ENCODE measurements at regions not wholly inside any gene's neighbourhood (a gene's known extent, or its start where the extent isn't known, plus 50 kb on each side); places are given as distances from the start of the nearest gene placed in this dataset.

GRCh38 chr4:137608085-137608484 is 75.8 kb upstream of the PCDH18 start:
- Histone ChIP-seq H3K27me3 (ENCODE audit: control insufficient read depth in 1 of 2, insufficient read depth in 2 of 2, low read length in 2 of 2) (no peaks in the 10 kb centered on the region), H3K36me3 (ENCODE audit: control insufficient read depth in 2 of 2, insufficient read depth in 2 of 2, low read length in 1 of 2) (no peaks in the 10 kb centered on the region), H3K9me3 (ENCODE audit: control insufficient read depth in 2 of 2, insufficient read depth in 1 of 2, low read depth in 1 of 2, low read length in 1 of 2) (no peaks in the 10 kb centered on the region), H3K27ac (ENCODE audit: low read depth in 2 of 2, low read length in 1 of 2) (no peak overlapping the region), H3K4me1 (ENCODE audit: control insufficient read depth in 2 of 2, insufficient read depth in 2 of 2, low read length in 1 of 2) (no peaks in the 10 kb centered on the region), H3K4me3 (ENCODE audit: low read depth in 1 of 2, low read length in 2 of 2) (no peak overlapping the region)
- WGBS, 2 donors = 74 to 79% methylated on average over 1 of the region's 1 CpG

- Histone ChIP-seq H3K9me3 (ENCODE audit: control insufficient read depth in 2 of 2, insufficient read depth in 1 of 2, low read depth in 1 of 2, low read length in 1 of 2) (no peaks in the 10 kb centered on the region), H3K4me3 (ENCODE audit: low read depth in 1 of 2, low read length in 2 of 2) (no peak overlapping the region), H3K27me3 (ENCODE audit: control insufficient read depth in 1 of 2, insufficient read depth in 2 of 2, low read length in 2 of 2) (no peaks in the 10 kb centered on the region), H3K4me1 (ENCODE audit: control insufficient read depth in 2 of 2, insufficient read depth in 2 of 2, low read length in 1 of 2) (no peaks in the 10 kb centered on the region), H3K36me3 (ENCODE audit: control insufficient read depth in 2 of 2, insufficient read depth in 2 of 2, low read length in 1 of 2) (no peaks in the 10 kb centered on the region), H3K27ac (ENCODE audit: low read depth in 2 of 2, low read length in 1 of 2) (no peak overlapping the region)
- 70 to 72% methylated on average over 2 of the region's 2 CpGs for WGBS, 2 donors
Measured at GRCh38 chr4:137602436-137602835, 70.1 kb upstream of the PCDH18 start.

- 47 to 61% methylated on average over 1 of the region's 1 CpG for WGBS, 2 donors
Measured at GRCh38 chr4:137601934-137602333, 69.6 kb upstream of the PCDH18 start.

GRCh38 chr4:137599734-137600133 is 67.4 kb upstream of the PCDH18 start:
- Histone ChIP-seq H3K4me3 (ENCODE audit: low read depth in 1 of 2, low read length in 2 of 2) (no peak overlapping the region), H3K36me3 (ENCODE audit: control insufficient read depth in 2 of 2, insufficient read depth in 2 of 2, low read length in 1 of 2) (no peaks in the 10 kb centered on the region), H3K27me3 (ENCODE audit: control insufficient read depth in 1 of 2, insufficient read depth in 2 of 2, low read length in 2 of 2) (no peaks in the 10 kb centered on the region), H3K27ac (ENCODE audit: low read depth in 2 of 2, low read length in 1 of 2) (no peak overlapping the region), H3K4me1 (ENCODE audit: control insufficient read depth in 2 of 2, insufficient read depth in 2 of 2, low read length in 1 of 2) (no peaks in the 10 kb centered on the region), H3K9me3 (ENCODE audit: control insufficient read depth in 2 of 2, insufficient read depth in 1 of 2, low read depth in 1 of 2, low read length in 1 of 2) (no peaks in the 10 kb centered on the region)
- 57 to 68% methylated on average over 1 of the region's 1 CpG for WGBS, 2 donors

More at GRCh38 chr4:137601934-137602333, 69.6 kb upstream of the PCDH18 start:
- H3K4me1 ChIP-seq (ENCODE audit: control insufficient read depth in 2 of 2, insufficient read depth in 2 of 2, low read length in 1 of 2) = no peaks in the 10 kb centered on the region
- no peak overlapping the region for H3K4me3 ChIP-seq (ENCODE audit: low read depth in 1 of 2, low read length in 2 of 2)
- no peaks in the 10 kb centered on the region for H3K9me3 ChIP-seq (ENCODE audit: control insufficient read depth in 2 of 2, insufficient read depth in 1 of 2, low read depth in 1 of 2, low read length in 1 of 2)
- no peaks in the 10 kb centered on the region for H3K36me3 ChIP-seq (ENCODE audit: control insufficient read depth in 2 of 2, insufficient read depth in 2 of 2, low read length in 1 of 2)
- no peak overlapping the region for H3K27ac ChIP-seq (ENCODE audit: low read depth in 2 of 2, low read length in 1 of 2)
- no peaks in the 10 kb centered on the region for H3K27me3 ChIP-seq (ENCODE audit: control insufficient read depth in 1 of 2, insufficient read depth in 2 of 2, low read length in 2 of 2)

GRCh38 chr4:137597752-137598430 is 65.6 kb upstream of the PCDH18 start:
- WGBS, 2 donors = 47 to 49% methylated on average over 3 of the region's 3 CpGs
- H3K4me3 ChIP-seq (ENCODE audit: low read depth in 1 of 2, low read length in 2 of 2) = no peak overlapping the region
- no peaks in the 10 kb centered on the region for H3K4me1 ChIP-seq (ENCODE audit: control insufficient read depth in 2 of 2, insufficient read depth in 2 of 2, low read length in 1 of 2)
- no peaks in the 10 kb centered on the region for H3K36me3 ChIP-seq (ENCODE audit: control insufficient read depth in 2 of 2, insufficient read depth in 2 of 2, low read length in 1 of 2)
- no peaks in the 10 kb centered on the region for H3K27me3 ChIP-seq (ENCODE audit: control insufficient read depth in 1 of 2, insufficient read depth in 2 of 2, low read length in 2 of 2)
- no peak overlapping the region for H3K27ac ChIP-seq (ENCODE audit: low read depth in 2 of 2, low read length in 1 of 2)
- H3K9me3 ChIP-seq (ENCODE audit: control insufficient read depth in 2 of 2, insufficient read depth in 1 of 2, low read depth in 1 of 2, low read length in 1 of 2) = no peaks in the 10 kb centered on the region

GRCh38 chr4:137587796-137588195 is 55.5 kb upstream of the PCDH18 start:
- Histone ChIP-seq H3K4me1 (ENCODE audit: control insufficient read depth in 2 of 2, insufficient read depth in 2 of 2, low read length in 1 of 2) (no peaks in the 10 kb centered on the region), H3K27ac (ENCODE audit: low read depth in 2 of 2, low read length in 1 of 2) (no peak overlapping the region), H3K9me3 (ENCODE audit: control insufficient read depth in 2 of 2, insufficient read depth in 1 of 2, low read depth in 1 of 2, low read length in 1 of 2) (no peaks in the 10 kb centered on the region), H3K27me3 (ENCODE audit: control insufficient read depth in 1 of 2, insufficient read depth in 2 of 2, low read length in 2 of 2) (no peaks in the 10 kb centered on the region), H3K4me3 (ENCODE audit: low read depth in 1 of 2, low read length in 2 of 2) (no peak overlapping the region), H3K36me3 (ENCODE audit: control insufficient read depth in 2 of 2, insufficient read depth in 2 of 2, low read length in 1 of 2) (no peaks in the 10 kb centered on the region)
- 62 to 91% methylated on average over 1 of the region's 1 CpG for WGBS, 2 donors

- H3K27ac ChIP-seq (ENCODE audit: low read depth in 2 of 2, low read length in 1 of 2) = no peak overlapping the region
- no peaks in the 10 kb centered on the region for H3K4me1 ChIP-seq (ENCODE audit: control insufficient read depth in 2 of 2, insufficient read depth in 2 of 2, low read length in 1 of 2)
- no peak overlapping the region for H3K4me3 ChIP-seq (ENCODE audit: low read depth in 1 of 2, low read length in 2 of 2)
- no peaks in the 10 kb centered on the region for H3K9me3 ChIP-seq (ENCODE audit: control insufficient read depth in 2 of 2, insufficient read depth in 1 of 2, low read depth in 1 of 2, low read length in 1 of 2)
- no peaks in the 10 kb centered on the region for H3K36me3 ChIP-seq (ENCODE audit: control insufficient read depth in 2 of 2, insufficient read depth in 2 of 2, low read length in 1 of 2)
- H3K27me3 ChIP-seq (ENCODE audit: control insufficient read depth in 1 of 2, insufficient read depth in 2 of 2, low read length in 2 of 2) = no peaks in the 10 kb centered on the region
Measured at GRCh38 chr4:137583671-137584070, 51.4 kb upstream of the PCDH18 start.

All from esophagus (tissue), 2 donors.